Sigmoid colon (tissue), 4 donors: ENCODE measurements at regions not wholly inside any gene's neighbourhood (a gene's known extent, or its start where the extent isn't known, plus 50 kb on each side); places are given as distances from the start of the nearest gene placed in this dataset.

ENCODE experiments used
- EP300 ChIP-seq, 4 donors: sonication (generic); formaldehyde crosslinking; IDR thresholded peaks; one replicate each; pipeline ENCODE4 v1.6.1; 2017; ENCODE audit warnings: antibody characterized with exemption in 4 of 4
- TF ChIP-seq, protein P1 (sequence below), 4 experiments: fragments of 450-650 bp in 3 of 4; fragments of 200-600 bp in 1 of 4; IDR thresholded peaks; one replicate each; pipeline ENCODE4 v1.5.1; 2016 to 2019; ENCODE audit warnings: antibody characterized with exemption in 4 of 4, mild to moderate bottlenecking in 3 of 4, moderate library complexity in 2 of 4

DNA sequence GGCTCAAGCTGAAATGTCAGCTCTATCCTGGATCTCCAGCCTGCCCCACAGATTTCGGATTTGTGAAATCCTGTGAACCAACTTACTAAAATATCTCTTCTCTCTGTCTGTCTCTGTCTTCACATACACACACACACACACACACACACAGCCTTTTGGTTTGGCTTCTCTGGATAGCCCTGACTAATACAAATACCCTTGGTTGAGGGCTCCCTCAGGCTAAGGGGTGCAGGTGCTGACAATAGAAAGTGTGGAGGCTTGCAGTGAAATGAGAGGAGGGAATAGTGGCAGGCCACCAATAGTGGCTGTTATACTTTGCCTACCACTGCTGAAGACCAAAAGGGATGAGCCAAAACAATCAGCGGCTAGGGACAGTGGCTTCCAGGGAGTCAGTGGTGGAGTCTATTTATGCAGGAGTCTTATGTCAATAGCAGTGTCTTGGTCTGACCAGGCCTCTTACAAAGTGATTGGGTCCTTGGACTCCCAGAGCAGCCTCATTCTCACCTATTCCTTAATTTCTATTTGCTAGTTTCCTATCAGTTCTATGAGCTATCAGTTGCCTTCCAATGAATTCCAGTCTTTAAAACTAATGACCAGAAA is 93.2 kb upstream of the GAS1 start:
- no peak for TF ChIP-seq EP300 (IDR thresholded peaks at IDR 0.05)
- TF ChIP-seq, protein P1, sequence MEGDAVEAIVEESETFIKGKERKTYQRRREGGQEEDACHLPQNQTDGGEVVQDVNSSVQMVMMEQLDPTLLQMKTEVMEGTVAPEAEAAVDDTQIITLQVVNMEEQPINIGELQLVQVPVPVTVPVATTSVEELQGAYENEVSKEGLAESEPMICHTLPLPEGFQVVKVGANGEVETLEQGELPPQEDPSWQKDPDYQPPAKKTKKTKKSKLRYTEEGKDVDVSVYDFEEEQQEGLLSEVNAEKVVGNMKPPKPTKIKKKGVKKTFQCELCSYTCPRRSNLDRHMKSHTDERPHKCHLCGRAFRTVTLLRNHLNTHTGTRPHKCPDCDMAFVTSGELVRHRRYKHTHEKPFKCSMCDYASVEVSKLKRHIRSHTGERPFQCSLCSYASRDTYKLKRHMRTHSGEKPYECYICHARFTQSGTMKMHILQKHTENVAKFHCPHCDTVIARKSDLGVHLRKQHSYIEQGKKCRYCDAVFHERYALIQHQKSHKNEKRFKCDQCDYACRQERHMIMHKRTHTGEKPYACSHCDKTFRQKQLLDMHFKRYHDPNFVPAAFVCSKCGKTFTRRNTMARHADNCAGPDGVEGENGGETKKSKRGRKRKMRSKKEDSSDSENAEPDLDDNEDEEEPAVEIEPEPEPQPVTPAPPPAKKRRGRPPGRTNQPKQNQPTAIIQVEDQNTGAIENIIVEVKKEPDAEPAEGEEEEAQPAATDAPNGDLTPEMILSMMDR (IDR thresholded peaks at IDR 0.05), result no peak
